BE2C (cell line): ENCODE measurements at regions not wholly inside any gene's neighbourhood (a gene's known extent, or its start where the extent isn't known, plus 50 kb on each side); places are given as distances from the start of the nearest gene placed in this dataset.
A peak's percentile ranks its signal among the peaks of the same experiment; 100 is the strongest.

Experiments
- DNase-seq: peaks from one replicate; pipeline ENCODE4 v3.0.0-alpha.2; 2020
- H3K27me3 ChIP-seq: fragments of 250-450 bp; sonication (Bioruptor Pico); 2 replicates; pipeline ENCODE4 v1.5.1; 2020; ENCODE audit warnings: mild to moderate bottlenecking
- H3K36me3 ChIP-seq: fragments of 250-450 bp; sonication (Bioruptor Pico); 2 replicates; pipeline ENCODE4 v1.5.1; 2020; ENCODE audit warnings: mild to moderate bottlenecking
- H3K4me1 ChIP-seq: fragments of 250-450 bp; sonication (Bioruptor Pico); 2 replicates; pipeline ENCODE4 v1.5.1; 2020
- H3K4me3 ChIP-seq: 2 replicates; pipeline ENCODE4 v1.5.1; 2011; ENCODE audit warnings: low read depth, low read length
- H3K9me3 ChIP-seq: fragments of 250-450 bp; sonication (Bioruptor Pico); 2 replicates; pipeline ENCODE4 v1.5.1; 2020
- CTCF ChIP-seq: IDR thresholded peaks from 2 replicates; pipeline ENCODE4 v1.5.1; 2012; ENCODE audit warnings: mild to moderate bottlenecking, low read depth, low read length

- H3K36me3 ChIP-seq, result no peaks in the 10 kb centered on the region
- H3K9me3 ChIP-seq, result no peaks in the 10 kb centered on the region
- H3K27me3 ChIP-seq, result no peaks in the 10 kb centered on the region
- no peak overlapping the region for H3K4me3 ChIP-seq
- no peak for DNase-seq
- no peak for TF ChIP-seq CTCF
- no peaks in the 10 kb centered on the region for H3K4me1 ChIP-seq
These were observed 105.5 kb upstream of the SYT4 start for GRCh38 chr18:43382641-43383403.

DNA sequence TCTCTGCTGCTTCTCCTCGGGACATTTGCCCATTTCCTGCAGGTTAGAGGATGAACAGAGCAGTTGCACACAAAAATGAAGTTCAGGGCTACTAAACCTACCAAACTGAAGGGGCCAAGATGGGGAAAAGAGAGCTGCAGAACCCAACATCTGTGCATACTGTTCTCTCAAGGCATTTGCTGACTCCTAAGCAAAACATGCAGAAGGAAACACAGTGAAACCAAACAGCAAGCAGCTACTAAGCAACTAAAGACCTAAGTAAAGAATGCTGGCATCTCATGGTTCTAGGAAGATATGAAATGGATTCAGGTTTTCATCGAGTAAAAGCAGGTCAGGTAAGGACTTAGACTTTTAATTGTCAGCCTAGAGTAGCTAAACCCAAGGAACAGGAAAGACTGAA, 111.9 kb upstream of the SYT4 start:
- DNase-seq, result no peak
- TF ChIP-seq CTCF, result no peak
- Histone ChIP-seq H3K36me3 (no peaks in the 10 kb centered on the region), H3K4me3 (no peak overlapping the region), H3K4me1 (peaks cover 5% of the 10 kb centered on the region), H3K9me3 (no peaks in the 10 kb centered on the region), H3K27me3 (no peaks in the 10 kb centered on the region)

- no peaks in the 10 kb centered on the region for H3K9me3 ChIP-seq
- H3K4me3 ChIP-seq, result no peak overlapping the region
These were observed 114.9 kb upstream of the SYT4 start for GRCh38 chr18:43392168-43392567.

GRCh38 chr18:43393174-43393573, 115.9 kb upstream of the SYT4 start:
- Histone ChIP-seq H3K9me3 (no peaks in the 10 kb centered on the region), H3K4me3 (no peak overlapping the region), H3K4me1 (peaks cover 5% of the 10 kb centered on the region), H3K36me3 (no peaks in the 10 kb centered on the region), H3K27me3 (no peaks in the 10 kb centered on the region)
- peak; percentile 33 for DNase-seq
- no peak for TF ChIP-seq CTCF

More at GRCh38 chr18:43392168-43392567, 114.9 kb upstream of the SYT4 start:
- H3K36me3 ChIP-seq, result no peaks in the 10 kb centered on the region
- no peak for DNase-seq
- H3K27me3 ChIP-seq, result no peaks in the 10 kb centered on the region
- peaks cover 5% of the 10 kb centered on the region for H3K4me1 ChIP-seq
- no peak for TF ChIP-seq CTCF

GRCh38 chr18:43396266-43396665, 119.0 kb upstream of the SYT4 start:
- Histone ChIP-seq H3K36me3 (no peaks in the 10 kb centered on the region), H3K4me3 (no peak overlapping the region), H3K4me1 (no peaks in the 10 kb centered on the region), H3K9me3 (no peaks in the 10 kb centered on the region), H3K27me3 (no peaks in the 10 kb centered on the region)
- peak; percentile 51 for TF ChIP-seq CTCF
- no peak for DNase-seq

DNA sequence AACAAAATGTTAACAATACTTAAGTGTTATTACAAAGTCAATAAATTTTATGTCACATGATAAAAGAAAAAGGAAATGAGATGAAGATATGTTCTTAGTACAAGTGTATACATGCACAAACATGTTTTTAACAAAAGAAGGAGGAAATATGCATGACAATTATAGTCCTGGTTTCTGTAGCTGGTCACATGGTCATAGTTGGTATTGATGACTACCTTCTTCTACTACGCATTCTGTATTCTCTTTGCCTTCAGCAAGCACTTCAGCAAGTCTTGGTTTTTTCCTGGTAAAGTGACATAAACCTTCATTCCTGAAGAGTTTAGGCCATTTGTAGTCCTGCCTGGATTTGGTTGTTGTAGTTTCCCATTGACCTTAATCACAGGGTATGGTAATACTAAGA, 121.3 kb upstream of the SYT4 start:
- no peak for DNase-seq
- TF ChIP-seq CTCF, result no peak
- no peaks in the 10 kb centered on the region for H3K4me1 ChIP-seq
- H3K4me3 ChIP-seq, result no peak overlapping the region
- H3K27me3 ChIP-seq, result no peaks in the 10 kb centered on the region
- H3K9me3 ChIP-seq, result no peaks in the 10 kb centered on the region
- H3K36me3 ChIP-seq, result no peaks in the 10 kb centered on the region
